ENCODE measurements at regions not wholly inside any gene's neighbourhood (a gene's known extent, or its start where the extent isn't known, plus 50 kb on each side); places are given as distances from the start of the nearest gene placed in this dataset.

DNA sequence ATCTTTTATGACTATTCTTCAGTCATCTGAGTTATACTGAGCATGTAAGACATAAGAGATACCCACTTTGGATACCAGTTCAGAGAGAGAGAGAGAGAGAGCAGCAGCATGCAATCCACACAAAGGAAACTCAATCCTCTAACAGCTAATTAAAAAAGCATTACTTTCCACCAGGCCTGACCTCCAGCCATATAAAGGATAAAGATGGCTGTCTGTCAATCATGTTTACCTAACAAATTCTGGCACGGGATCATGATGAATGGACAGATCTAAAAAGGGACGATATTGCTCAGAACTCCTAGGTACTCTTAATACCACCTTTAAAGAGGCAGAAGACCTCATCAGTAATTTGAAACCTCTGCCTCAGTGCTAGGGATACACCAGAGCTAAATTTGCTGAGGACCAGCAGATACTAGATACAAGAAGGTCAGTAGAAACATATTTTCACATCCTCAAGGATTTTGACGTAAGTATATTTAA lies 159.2 kb downstream of the RPS12 start:
- no peak for TF ChIP-seq YY1 (IDR thresholded peaks at IDR 0.05; ENCODE audit: insufficient read depth, insufficient read length)
- TF ChIP-seq ZNF274 (IDR thresholded peaks at IDR 0.05; ENCODE audit: low read depth, low read length), result no peak
- TF ChIP-seq SUZ12 (IDR thresholded peaks at IDR 0.05; ENCODE audit: extremely low read depth, insufficient read depth, insufficient read length), result no peak

All from NT2/D1 (cell line).